ENCODE measurements at regions not wholly inside any gene's neighbourhood (a gene's known extent, or its start where the extent isn't known, plus 50 kb on each side); places are given as distances from the start of the nearest gene placed in this dataset.

DNA sequence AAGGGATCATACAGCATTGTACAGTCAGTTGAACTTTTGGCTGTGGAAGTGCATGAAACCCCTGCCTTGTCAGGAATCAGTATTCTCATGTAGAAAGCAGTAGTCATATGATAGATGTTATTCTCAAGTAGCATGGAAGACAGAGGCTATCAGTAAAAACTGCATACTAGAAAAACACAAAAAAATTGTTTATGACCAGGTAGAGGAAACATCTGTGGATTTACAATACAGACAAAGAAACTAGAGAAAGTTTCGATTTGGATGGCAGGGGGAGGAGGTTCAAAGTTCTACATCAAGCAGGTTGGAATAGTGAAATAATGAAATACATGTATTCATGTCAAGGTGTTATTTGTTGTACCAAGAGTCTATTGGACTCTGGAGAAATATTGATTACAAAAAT is 212.3 kb upstream of the DDI1 start:
- TF ChIP-seq, protein P1, sequence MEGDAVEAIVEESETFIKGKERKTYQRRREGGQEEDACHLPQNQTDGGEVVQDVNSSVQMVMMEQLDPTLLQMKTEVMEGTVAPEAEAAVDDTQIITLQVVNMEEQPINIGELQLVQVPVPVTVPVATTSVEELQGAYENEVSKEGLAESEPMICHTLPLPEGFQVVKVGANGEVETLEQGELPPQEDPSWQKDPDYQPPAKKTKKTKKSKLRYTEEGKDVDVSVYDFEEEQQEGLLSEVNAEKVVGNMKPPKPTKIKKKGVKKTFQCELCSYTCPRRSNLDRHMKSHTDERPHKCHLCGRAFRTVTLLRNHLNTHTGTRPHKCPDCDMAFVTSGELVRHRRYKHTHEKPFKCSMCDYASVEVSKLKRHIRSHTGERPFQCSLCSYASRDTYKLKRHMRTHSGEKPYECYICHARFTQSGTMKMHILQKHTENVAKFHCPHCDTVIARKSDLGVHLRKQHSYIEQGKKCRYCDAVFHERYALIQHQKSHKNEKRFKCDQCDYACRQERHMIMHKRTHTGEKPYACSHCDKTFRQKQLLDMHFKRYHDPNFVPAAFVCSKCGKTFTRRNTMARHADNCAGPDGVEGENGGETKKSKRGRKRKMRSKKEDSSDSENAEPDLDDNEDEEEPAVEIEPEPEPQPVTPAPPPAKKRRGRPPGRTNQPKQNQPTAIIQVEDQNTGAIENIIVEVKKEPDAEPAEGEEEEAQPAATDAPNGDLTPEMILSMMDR (IDR thresholded peaks at IDR 0.05; ENCODE audit: insufficient read depth, low read depth, low read length) = no peak
- TF ChIP-seq EZH2 (IDR thresholded peaks at IDR 0.05; ENCODE audit: insufficient read depth, low read length) = no peak
